IMR-90 (cell line): ENCODE measurements at regions not wholly inside any gene's neighbourhood (a gene's known extent, or its start where the extent isn't known, plus 50 kb on each side); places are given as distances from the start of the nearest gene placed in this dataset. TPM values are rescaled to one million over a fixed set of nuclear protein-coding genes. Genes with fewer than 3 reads are reported as not detected.

Source experiments
- microRNA-seq, 2 experiments: library from miRNA; stranded (forward) in 1 of 2; unstranded in 1 of 2; fragments of 10-50 nt in 1 of 2; fragments of <30 nt in 1 of 2; gene quantifications in 1 of 2; microRNA quantifications in 1 of 2; one replicate each; pipeline versions ENCODE3 to v1.1.0; 2013 to 2020; ENCODE audit not compliant: insufficient read depth in 1 of 2, insufficient read length in 1 of 2, unreplicated experiment in 1 of 2
- small RNA-seq, 5 experiments: library from RNA; depleted of rRNA; stranded (forward); fragments of <200 nt; gene quantifications; one replicate each; pipeline ENCODE3, GENCODE V24; 2012

Small RNA genes in the stretch of these regions (microRNA-seq; reads per million reads assigned to microRNA genes)
- gene RN7SL435P (ENCODE audit: insufficient read depth, insufficient read length) = not detected

Small RNA genes in the stretch of these regions (small RNA-seq; reads per million reads assigned to genes)
- gene RN7SL435P = 0 reads per million in 5 experiments
